NCI-H187 treated with DMSO at 0.1 percent for 48 hours (cell line): ENCODE measurements at regions not wholly inside any gene's neighbourhood (a gene's known extent, or its start where the extent isn't known, plus 50 kb on each side); places are given as distances from the start of the nearest gene placed in this dataset.
A peak's percentile ranks its signal among the peaks of the same experiment; 100 is the strongest.
"Not testable (repeated sequence)": the region's sequence is repeated elsewhere in the genome, so short reads cannot be mapped to it uniquely, and the experiment has no call there.

Source experiments
- DNase-seq: peaks from one replicate; lab custom pipeline; 2025; lab: John Stamatoyannopoulos, UW

- DNase-seq: not testable (repeated sequence)
Measured at GRCh38 chr7:6990426-6991152, 164.5 kb upstream of the CCZ1B start.

- not testable (repeated sequence) for DNase-seq
Measured at GRCh38 chr7:6991169-6991611, 165.1 kb upstream of the CCZ1B start.

- not testable (repeated sequence) for DNase-seq
Measured at GRCh38 chr7:6991686-6992085, 165.6 kb upstream of the CCZ1B start.

- not testable (repeated sequence) for DNase-seq
Measured at GRCh38 chr7:6992133-6992532, 166.1 kb upstream of the CCZ1B start.

- DNase-seq: not testable (repeated sequence)
Measured at GRCh38 chr7:6995026-6995425, 169.0 kb upstream of the CCZ1B start.

GRCh38 chr7:6995493-6996289 lies 169.6 kb upstream of the CCZ1B start:
- DNase-seq: not testable (repeated sequence)

GRCh38 chr7:6999067-6999666 lies 173.1 kb upstream of the CCZ1B start:
- DNase-seq: not testable (repeated sequence)

GRCh38 chr7:7002418-7003062 lies 176.5 kb upstream of the CCZ1B start:
- DNase-seq: peak; percentile 44

- no peak for DNase-seq
Measured at GRCh38 chr7:7005303-7005702, 177.0 kb upstream of the C1GALT1 start.

- DNase-seq: not testable (repeated sequence)
Measured at GRCh38 chr7:7005949-7006348, 176.4 kb upstream of the C1GALT1 start.

- DNase-seq: not testable (repeated sequence)
Measured at GRCh38 chr7:7011241-7011640, 171.1 kb upstream of the C1GALT1 start.

GRCh38 chr7:7011751-7012150 lies 170.6 kb upstream of the C1GALT1 start:
- not testable (repeated sequence) for DNase-seq

- no peak for DNase-seq
Measured at GRCh38 chr7:7014827-7015595, 167.3 kb upstream of the C1GALT1 start.

- no peak for DNase-seq
Measured at GRCh38 chr7:7017707-7018280, 164.6 kb upstream of the C1GALT1 start.

GRCh38 chr7:7018290-7018689 lies 164.1 kb upstream of the C1GALT1 start:
- no peak for DNase-seq

- DNase-seq: no peak
Measured at GRCh38 chr7:7032221-7032620, 150.1 kb upstream of the C1GALT1 start.

- no peak for DNase-seq
Measured at GRCh38 chr7:7035851-7036250, 146.5 kb upstream of the C1GALT1 start.

GRCh38 chr7:7042286-7042893 lies 140.0 kb upstream of the C1GALT1 start:
- DNase-seq: not testable (repeated sequence)

- no peak for DNase-seq
Measured at GRCh38 chr7:7044806-7045205, 137.5 kb upstream of the C1GALT1 start.

- no peak for DNase-seq
Measured at GRCh38 chr7:7048213-7048612, 134.1 kb upstream of the C1GALT1 start.
